ENCODE measurements at regions not wholly inside any gene's neighbourhood (a gene's known extent, or its start where the extent isn't known, plus 50 kb on each side); places are given as distances from the start of the nearest gene placed in this dataset.

DNA sequence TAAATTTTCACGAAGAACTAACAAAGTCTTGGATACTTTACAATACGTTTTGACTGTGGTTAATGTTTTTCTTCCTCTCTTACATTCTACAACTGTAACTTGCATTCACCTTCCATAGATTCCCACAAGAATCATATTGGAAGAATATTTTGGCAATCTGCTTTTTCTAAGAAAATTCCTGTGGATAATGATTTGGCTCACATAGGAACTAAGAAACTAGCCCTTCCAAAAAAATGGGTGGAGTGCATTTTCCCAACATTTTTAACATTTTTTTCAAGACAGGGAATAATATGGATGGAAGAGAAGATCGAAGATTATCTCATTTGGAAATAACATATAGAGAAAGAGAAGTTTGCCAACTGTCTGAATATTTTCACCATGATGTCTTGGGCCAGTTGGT is 256.9 kb upstream of the POU2AF2 start:
- FAIRE-seq (no peak), DNase-seq (ENCODE audit: insufficient read length, low spot score) (no peak)

GRCh38 chr11:110986016-110986415 is 259.5 kb upstream of the POU2AF2 start:
- DNase-seq (ENCODE audit: insufficient read length, low spot score) (no peak), FAIRE-seq (no peak)

DNA sequence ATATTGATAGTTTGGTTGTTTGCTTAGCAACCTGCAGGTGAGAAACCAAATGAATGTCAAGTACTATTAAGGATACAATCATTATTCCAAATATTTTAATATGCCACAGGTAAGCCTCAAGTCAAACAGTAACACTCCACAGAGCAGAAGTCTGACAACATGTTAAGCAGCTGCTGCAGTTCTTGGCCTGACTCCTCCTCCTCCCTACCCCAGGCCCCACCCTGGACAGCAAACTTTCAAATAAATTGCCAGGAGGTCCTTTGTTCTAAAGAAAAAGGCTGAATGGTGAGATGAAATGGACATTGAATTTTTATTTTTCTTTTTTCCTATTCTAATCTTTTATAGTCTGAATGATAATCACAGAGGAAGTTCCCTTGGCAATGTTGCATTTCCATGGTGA is 260.0 kb upstream of the POU2AF2 start:
- no peak for DNase-seq (ENCODE audit: insufficient read length, low spot score)
- no peak for FAIRE-seq

- FAIRE-seq, result no peak
- no peak for DNase-seq (ENCODE audit: insufficient read length, low spot score)
Measured at GRCh38 chr11:110984693-110985092, 260.8 kb upstream of the POU2AF2 start.

GRCh38 chr11:110984147-110984546 is 261.4 kb upstream of the POU2AF2 start:
- no peak for FAIRE-seq

GRCh38 chr11:110982214-110982613 is 263.3 kb upstream of the POU2AF2 start:
- DNase-seq (ENCODE audit: insufficient read length, low spot score) (no peak), FAIRE-seq (no peak)

More at GRCh38 chr11:110984147-110984546, 261.4 kb upstream of the POU2AF2 start:
- DNase-seq (ENCODE audit: insufficient read length, low spot score), result no peak

- DNase-seq (ENCODE audit: insufficient read length, low spot score) (no peak), FAIRE-seq (no peak)
Measured at GRCh38 chr11:110979696-110980095, 265.8 kb upstream of the POU2AF2 start.

GRCh38 chr11:110977661-110978060 is 265.4 kb upstream of the ARHGAP20 start:
- DNase-seq (ENCODE audit: insufficient read length, low spot score), result no peak
- no peak for FAIRE-seq

DNA sequence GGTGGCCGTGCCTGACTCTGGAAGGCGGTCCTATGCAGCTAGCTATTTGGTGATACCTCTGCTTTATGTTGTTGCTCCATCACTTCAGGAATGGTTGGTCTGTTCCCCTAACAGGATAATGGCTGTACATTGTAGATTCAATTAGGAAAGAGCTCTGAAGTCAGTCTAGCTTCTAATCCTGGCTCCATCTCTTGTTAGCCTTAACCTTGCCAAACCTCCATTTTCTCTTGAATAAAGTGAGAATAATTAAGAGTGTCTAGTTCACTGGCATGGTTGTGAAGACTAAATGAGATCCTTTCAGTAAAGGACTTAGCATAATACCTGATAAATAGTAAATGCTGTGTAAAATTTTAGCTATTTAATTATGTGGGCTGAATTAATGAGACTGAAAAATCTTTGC is 262.5 kb upstream of the ARHGAP20 start:
- FAIRE-seq, result no peak
- no peak for DNase-seq (ENCODE audit: insufficient read length, low spot score)

DNA sequence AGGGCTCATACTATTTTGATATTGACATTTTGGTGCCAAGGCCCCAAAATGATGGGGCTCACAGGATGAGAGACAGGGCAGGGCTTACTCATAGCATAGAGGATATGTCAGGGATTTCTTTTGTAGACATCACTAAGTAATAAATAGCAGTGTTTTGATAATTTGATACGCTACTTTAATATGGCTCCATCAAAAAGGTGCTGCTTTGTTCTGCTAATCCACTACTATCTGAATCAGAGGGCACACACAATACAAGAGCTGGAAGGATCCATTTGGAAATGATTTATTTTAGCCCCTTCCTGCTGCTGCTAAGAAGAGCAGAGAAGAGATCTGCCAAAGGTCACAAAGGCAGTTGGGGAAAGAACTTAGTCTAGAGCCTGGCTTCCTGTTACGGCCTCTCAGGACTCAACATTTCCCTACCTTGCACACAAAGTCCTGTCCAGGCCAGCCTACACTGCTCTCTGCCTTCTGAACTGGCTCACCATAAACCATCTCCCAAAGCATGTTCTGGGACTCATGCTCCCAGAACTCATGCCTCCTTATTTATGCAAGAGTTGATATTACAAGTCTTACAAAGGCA is 261.3 kb upstream of the ARHGAP20 start:
- no peak for DNase-seq (ENCODE audit: insufficient read length, low spot score)
- no peak for FAIRE-seq

DNA sequence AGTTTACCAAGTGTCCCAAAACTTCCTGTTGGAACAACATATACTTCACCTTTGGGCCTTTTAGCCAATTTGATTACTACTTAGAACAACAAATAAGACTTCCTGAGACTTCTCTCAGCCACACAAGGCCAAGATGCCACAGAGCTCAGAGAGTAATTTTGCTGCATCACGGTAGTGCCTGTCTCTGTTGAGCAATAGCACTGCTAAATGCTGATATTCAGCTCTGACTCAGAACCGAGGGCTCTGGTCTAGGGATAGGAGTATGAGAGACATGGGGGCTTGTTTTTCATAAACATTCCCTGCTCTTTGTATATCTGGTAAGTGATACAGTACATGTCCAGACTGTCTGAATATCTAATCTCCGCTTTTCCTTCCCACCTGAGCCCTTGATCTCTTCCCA is 260.4 kb upstream of the ARHGAP20 start:
- FAIRE-seq (no peak), DNase-seq (ENCODE audit: insufficient read length, low spot score) (no peak)

DNA sequence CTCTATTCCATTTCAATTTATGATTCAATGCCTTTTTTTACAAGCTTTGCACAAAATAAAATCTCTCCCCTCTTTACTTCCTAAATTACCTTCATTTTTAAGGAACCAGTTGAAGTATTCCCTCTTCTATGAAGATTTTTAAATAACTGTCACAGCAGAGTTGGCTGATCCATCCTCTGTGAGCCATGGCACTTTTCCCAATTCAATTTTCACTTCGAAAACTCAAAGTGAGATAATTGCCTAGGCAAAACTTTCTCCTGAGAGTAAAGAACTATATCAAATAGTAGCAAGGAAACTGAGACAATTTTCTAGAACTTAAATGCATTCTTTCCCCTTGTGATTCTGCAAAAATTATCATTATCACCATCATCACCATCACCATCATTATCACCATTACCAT is 259.9 kb upstream of the ARHGAP20 start:
- FAIRE-seq (no peak), DNase-seq (ENCODE audit: insufficient read length, low spot score) (no peak)

- DNase-seq (ENCODE audit: insufficient read length, low spot score) (no peak), FAIRE-seq (no peak)
Measured at GRCh38 chr11:110971140-110971539, 258.9 kb upstream of the ARHGAP20 start.

GRCh38 chr11:110968348-110969062 is 256.3 kb upstream of the ARHGAP20 start:
- DNase-seq (ENCODE audit: insufficient read length, low spot score) (no peak), FAIRE-seq (no peak)

GRCh38 chr11:110966131-110966530 is 253.9 kb upstream of the ARHGAP20 start:
- FAIRE-seq (no peak), DNase-seq (ENCODE audit: insufficient read length, low spot score) (no peak)

GRCh38 chr11:110962921-110963320 is 250.7 kb upstream of the ARHGAP20 start:
- FAIRE-seq (no peak), DNase-seq (ENCODE audit: insufficient read length, low spot score) (no peak)

DNA sequence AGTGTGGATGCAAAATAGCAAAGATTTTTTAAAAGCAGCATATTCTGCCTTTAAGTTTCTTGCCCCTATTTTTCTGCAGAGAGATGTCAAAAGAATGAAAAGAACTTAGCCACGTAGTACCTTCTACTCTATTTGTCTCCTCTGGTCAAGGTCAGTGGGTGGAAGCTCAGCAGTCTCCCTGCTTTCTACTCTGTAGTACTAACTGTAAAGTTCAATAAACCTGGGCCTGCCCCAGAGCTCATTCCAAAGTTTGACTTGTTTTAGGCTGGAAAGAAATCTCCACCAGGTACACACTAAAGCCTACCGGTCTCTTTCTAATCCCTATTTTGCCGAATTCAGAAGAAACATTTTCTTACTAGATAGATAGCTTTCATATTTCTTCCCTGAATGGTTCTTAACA is 247.9 kb upstream of the ARHGAP20 start:
- DNase-seq (ENCODE audit: insufficient read length, low spot score) (no peak), FAIRE-seq (no peak)

- FAIRE-seq (no peak), DNase-seq (ENCODE audit: insufficient read length, low spot score) (no peak)
Measured at GRCh38 chr11:110958216-110958615, 246.0 kb upstream of the ARHGAP20 start.

DNA sequence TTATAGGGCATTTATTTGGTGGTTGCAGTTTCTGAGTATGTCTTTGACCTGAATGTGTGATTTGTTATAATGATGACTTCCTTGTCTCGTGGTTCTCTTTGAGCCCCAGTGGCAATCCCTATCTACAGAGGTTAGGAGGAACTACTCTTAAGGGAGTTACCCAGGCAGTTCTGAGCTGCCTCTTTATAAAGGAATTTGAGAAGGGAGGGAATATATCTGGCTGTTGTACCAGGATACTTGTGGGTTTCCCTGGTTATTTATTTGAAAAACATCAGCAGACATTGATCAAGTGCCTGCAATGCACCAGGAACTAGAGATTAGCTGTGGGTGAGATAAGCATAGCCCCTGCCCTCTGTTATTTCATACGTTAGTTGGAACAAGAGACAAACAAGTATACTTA is 243.5 kb upstream of the ARHGAP20 start:
- DNase-seq (ENCODE audit: insufficient read length, low spot score) (no peak), FAIRE-seq (no peak)

GRCh38 chr11:110951950-110952503 is 239.8 kb upstream of the ARHGAP20 start:
- DNase-seq (ENCODE audit: insufficient read length, low spot score) (no peak), FAIRE-seq (peak; percentile 18)

GRCh38 chr11:110951037-110951949 is 239.1 kb upstream of the ARHGAP20 start:
- FAIRE-seq (peak; percentile 44), DNase-seq (ENCODE audit: insufficient read length, low spot score) (no peak)
